ENCODE measurements at regions not wholly inside any gene's neighbourhood (a gene's known extent, or its start where the extent isn't known, plus 50 kb on each side); places are given as distances from the start of the nearest gene placed in this dataset.

GRCh38 chr6:77145244-77145643 lies 318.0 kb downstream of the HTR1B start:
- TF ChIP-seq CTCF (IDR thresholded peaks at IDR 0.05) (no peak), POLR2A (IDR thresholded peaks at IDR 0.05) (no peak)
- no peaks in the 10 kb centered on the region for H3K9me3 ChIP-seq
- no peak overlapping the region for H3K4me3 ChIP-seq
- H3K36me3 ChIP-seq, result no peaks in the 10 kb centered on the region
- no peak for DNase-seq
- no peaks in the 10 kb centered on the region for H3K27me3 ChIP-seq
- no peaks in the 10 kb centered on the region for H3K4me1 ChIP-seq
- H3K27ac ChIP-seq, result no peak overlapping the region

- no peak for DNase-seq
- no peak overlapping the region for H3K27ac ChIP-seq
- H3K27me3 ChIP-seq, result no peaks in the 10 kb centered on the region
- no peaks in the 10 kb centered on the region for H3K9me3 ChIP-seq
- no peak overlapping the region for H3K4me3 ChIP-seq
- no peaks in the 10 kb centered on the region for H3K36me3 ChIP-seq
- TF ChIP-seq CTCF (IDR thresholded peaks at IDR 0.05) (no peak), POLR2A (IDR thresholded peaks at IDR 0.05) (no peak)
- H3K4me1 ChIP-seq, result no peaks in the 10 kb centered on the region
These were observed 319.4 kb downstream of the HTR1B start for GRCh38 chr6:77143659-77144447.

DNA sequence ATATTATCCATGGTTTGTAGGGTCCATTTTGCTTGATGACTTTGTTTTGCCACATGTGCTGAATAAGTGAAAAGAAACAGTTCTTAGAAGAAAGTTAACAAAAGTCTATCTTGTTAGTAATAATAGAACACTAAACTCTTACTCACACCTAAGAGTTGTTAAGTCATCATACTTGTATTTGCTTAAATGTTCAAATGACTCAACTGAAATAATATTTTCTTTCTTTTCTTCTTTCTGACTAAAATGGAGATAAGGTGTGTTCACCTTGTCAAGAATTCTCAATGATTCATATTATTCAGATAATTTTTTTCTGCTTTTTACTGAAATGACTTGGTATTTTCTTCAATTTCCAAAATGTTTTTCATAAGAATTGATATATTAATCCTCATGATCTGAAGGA lies 327.2 kb downstream of the HTR1B start:
- TF ChIP-seq CTCF (IDR thresholded peaks at IDR 0.05) (no peak), POLR2A (IDR thresholded peaks at IDR 0.05) (no peak)
- DNase-seq, result no peak
- Histone ChIP-seq H3K27me3 (no peaks in the 10 kb centered on the region), H3K9me3 (no peaks in the 10 kb centered on the region), H3K36me3 (no peaks in the 10 kb centered on the region), H3K4me3 (no peak overlapping the region), H3K27ac (no peak overlapping the region), H3K4me1 (no peaks in the 10 kb centered on the region)

DNA sequence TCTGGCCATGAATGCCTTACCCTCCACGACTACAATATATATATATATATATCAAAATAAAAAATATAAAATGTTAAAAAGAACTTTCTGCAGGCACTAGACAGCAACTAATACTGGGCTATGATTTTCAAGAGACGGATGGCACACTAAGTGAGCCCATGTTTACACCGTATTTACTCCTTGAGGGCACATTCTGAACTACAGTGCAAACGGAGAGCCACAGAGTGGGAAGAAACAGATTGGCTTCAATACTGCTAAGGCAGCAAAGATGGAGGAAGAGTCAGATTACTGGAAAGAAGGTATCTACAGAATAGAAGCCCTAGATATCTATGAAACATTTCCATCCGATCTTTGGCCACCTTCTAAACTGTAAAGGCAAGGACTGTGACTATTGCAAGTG lies 330.3 kb downstream of the HTR1B start:
- DNase-seq, result no peak
- H3K4me1 ChIP-seq, result no peaks in the 10 kb centered on the region
- no peaks in the 10 kb centered on the region for H3K9me3 ChIP-seq
- no peak overlapping the region for H3K27ac ChIP-seq
- H3K27me3 ChIP-seq, result no peaks in the 10 kb centered on the region
- TF ChIP-seq POLR2A (IDR thresholded peaks at IDR 0.05) (no peak), CTCF (IDR thresholded peaks at IDR 0.05) (no peak)
- H3K4me3 ChIP-seq, result no peak overlapping the region
- H3K36me3 ChIP-seq, result no peaks in the 10 kb centered on the region

GRCh38 chr6:77131426-77131825 lies 331.9 kb downstream of the HTR1B start:
- DNase-seq, result no peak
- H3K4me3 ChIP-seq, result no peak overlapping the region
- H3K27me3 ChIP-seq, result no peaks in the 10 kb centered on the region
- H3K4me1 ChIP-seq, result no peaks in the 10 kb centered on the region
- TF ChIP-seq CTCF (IDR thresholded peaks at IDR 0.05) (no peak), POLR2A (IDR thresholded peaks at IDR 0.05) (no peak)
- H3K36me3 ChIP-seq, result no peaks in the 10 kb centered on the region
- H3K9me3 ChIP-seq, result no peaks in the 10 kb centered on the region
- H3K27ac ChIP-seq, result no peak overlapping the region

All from Peyer's patch (tissue), 4 donors.